NCI-H2227 (cell line): ENCODE measurements at regions not wholly inside any gene's neighbourhood (a gene's known extent, or its start where the extent isn't known, plus 50 kb on each side); places are given as distances from the start of the nearest gene placed in this dataset.

Experiments used
- DNase-seq: peaks from one replicate; lab custom pipeline; 2025; ENCODE audit not compliant: unreplicated experiment; lab: John Stamatoyannopoulos, UW

DNA sequence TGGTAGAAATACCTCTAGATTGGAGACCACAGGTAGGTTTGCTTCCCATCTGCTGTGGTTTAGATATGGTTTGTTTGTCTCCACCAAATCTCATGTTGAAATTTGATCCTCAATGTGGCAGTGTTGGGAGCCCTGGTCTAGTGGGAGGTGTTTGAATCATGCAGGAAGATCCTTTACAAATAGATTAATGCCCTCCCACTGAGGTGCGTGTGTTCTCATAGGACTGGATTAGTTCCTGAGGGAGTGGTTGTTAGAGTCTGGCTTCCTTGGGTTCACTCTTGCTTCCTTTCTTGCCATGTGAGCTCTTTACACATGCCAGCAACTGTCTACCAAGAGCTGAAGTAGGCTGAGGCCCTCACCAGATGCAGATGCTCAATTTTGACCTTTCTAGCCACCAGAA is 391.1 kb upstream of the GRIA1 start:
- no peak for DNase-seq

DNA sequence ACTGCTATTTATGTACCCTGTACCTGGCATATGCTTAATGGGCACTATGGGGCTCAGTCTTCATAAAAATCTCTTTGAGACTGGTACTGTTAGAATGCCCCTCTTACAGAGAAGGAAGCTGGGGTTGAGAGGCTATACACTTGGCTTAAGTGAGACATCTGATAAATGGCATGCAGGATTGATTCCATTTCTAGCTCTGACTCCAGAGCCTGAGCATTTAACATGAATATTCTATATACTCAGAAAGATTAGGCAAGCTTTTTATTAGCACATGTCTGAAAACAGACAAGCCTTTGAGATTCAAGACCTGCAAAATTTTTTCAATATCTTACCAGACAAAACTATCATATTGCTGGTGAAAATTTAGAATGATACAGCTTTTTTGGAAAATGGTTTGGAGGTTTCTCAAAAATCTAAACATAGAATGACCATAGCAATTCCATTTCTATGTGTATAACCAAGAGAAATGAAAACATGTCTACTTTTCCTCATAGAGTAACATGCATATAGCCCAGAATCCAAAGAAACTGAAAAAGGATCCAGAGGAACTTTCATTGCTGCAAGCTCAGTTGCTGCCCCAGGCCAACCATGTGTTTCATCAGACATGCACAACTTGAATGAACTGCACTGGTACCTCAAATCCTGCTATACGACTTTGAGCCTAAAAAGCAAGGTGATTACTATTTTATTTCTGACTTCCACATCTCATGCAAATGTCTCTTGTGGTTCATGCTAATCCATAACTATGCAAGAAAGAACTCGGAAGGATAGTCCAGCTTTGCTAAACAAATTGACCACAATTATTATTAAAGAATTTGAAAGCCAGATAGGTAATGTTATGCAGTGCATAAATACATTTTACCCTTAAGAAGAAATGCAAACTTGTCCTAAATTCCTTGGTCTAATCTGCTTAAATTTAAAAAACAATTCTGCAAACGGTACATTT is 389.0 kb upstream of the GRIA1 start:
- no peak for DNase-seq

DNA sequence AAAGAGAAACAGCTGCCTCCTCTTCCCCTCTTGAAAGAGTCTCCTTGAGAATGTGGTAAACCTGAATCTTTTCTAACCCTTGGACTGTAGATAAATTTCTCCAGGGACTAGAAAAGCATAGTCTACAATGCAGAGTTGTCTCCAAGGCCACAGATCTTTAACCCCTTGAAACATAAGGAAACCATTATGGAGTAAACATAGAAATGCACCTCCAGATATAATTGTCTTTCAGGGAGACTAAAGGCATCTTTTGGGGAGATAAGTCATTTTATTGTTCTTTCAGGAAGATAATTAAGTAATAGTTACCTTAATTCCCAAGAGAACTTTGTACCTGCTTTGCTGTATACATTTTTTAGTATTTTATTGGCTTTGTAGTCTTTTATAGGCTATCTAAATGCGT is 373.6 kb upstream of the GRIA1 start:
- DNase-seq: no peak

DNA sequence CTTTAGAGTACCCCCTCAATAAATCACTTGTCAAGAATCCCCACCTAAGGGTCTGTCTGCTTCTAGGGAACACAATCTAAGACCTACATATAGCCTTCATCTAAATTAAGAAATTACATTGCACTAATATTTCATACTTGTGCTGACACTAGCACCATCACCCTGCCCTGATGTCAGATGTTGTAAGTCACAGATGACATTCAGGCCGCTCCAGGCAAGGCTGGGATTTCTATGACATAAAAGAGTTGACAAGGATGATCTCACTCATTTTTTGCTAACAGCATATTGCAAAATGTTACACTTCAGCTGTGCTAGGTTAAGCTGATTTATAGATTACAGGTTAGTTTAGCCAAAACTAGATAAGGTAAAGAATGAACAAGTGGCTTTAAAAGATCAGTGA is 372.5 kb upstream of the GRIA1 start:
- no peak for DNase-seq

DNA sequence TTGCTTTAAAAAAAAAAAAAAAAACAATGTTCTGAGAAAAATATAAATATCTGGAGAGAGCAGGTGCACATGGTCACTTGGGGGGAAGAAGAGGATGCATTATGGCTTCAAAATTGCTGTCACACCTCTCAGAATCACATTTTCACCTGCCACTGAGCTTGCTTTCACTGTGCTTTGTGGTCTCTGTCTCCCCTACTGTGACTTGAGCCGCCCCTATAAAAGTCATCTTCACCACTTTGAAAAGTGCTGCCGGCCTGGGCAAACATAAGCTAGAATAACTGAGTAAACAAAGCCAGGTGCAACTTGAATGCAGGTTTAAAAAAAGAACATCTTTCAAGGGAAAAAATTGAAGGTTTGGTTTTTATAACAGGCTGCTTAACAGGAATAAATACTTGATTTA is 368.1 kb upstream of the GRIA1 start:
- peak; percentile 84 for DNase-seq

DNA sequence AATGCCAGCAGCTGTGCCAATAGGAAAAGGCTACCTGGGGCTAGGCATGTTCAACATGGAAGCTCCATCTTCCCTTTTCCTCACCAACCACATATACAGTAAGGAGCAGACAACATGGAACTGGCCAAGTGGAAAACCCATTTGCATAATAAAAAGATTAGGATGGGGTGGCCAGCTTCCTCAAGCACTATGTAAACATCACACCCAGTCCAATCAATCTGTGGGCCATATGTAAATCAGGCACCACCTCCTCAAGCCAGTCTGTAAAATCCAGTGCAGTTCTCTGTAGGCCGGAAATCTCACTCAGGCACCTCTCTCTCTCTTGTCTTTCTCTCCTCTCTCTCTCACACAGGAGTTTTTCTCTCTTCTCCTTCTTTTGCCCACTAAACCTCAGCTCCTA is 360.2 kb upstream of the GRIA1 start:
- no peak for DNase-seq

DNA sequence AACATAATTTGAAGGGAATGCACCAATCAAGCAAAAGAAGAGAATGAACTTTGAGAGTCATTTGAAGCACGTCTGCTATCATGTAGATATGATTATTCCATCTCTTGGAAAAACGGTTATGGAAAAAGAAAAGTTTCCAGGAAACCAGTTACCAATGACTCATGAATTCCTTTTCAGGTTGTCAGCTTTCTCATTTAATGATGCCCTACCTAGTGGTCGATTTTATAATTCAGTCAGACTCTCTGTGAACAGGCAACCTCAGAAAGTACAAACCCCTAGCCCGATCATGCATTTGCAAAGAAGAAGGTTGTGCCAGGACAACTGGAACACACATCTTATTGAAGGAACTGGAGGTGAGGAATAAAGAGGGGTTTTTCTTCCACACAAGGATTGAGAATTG is 355.1 kb upstream of the GRIA1 start:
- no peak for DNase-seq

DNA sequence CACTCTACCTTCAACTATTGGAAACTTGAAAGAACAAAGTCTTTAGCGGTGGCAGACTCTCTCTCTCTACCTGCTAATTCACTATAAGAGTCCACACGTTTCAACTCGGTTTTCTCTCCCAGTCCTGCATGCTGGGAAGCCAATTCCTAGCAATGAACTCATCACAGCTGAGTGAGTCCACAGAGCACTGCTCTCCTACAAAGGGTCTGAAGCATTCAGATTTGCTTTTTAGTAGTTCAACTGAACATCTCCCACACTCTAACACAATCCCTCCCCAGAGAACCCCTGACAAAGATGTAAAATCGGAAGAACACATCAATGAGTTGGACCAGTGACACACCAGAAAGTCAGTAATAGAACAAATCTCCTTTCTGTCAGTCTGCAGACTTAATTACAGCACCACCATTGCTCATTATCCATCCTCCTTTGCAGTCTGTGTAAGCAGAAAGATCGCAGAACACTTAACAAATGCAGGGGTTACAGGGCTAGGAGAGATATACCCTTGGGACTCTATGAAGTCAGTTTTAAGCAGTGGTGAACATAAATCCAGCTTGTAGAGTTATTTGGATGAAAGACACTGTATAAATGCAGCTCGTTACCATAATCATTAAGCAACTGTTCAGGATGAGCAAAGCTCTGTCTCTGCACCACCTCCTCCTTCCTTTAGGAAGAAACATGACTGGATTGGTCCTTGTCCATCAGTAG is 353.4 kb upstream of the GRIA1 start:
- no peak for DNase-seq

DNA sequence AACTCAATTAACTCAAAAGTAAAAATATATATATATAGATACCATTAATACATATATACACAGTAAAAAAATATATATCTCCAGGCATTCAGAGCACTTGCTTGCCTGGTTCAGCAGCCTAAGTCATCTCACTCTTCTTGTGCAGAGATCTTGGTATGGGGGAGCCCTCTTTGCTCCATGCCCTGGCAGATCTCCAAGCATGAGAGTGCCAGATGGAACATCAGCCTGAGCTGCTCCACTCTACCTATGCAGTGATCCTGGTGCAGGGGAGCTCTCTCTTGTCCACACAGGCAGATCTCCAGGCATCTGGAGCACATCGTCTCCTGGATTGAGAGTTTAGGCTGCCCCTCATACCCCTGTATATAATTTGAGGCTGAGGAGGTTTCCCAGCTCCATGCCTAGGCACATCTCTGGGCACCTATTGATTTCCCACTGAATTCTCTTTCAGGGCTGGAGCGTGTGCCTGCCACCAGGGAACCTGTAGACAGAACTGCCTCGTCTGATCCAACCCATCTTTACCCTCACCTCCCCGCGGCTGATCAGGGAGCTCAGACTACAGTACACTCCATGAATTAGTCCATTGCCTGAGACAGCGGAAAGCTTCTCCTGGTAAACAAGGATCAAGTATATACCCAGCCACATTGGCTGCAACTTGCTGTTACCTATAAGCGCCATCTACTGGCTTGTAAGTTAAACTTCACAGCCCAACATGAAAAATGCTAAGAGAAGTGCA is 342.4 kb upstream of the GRIA1 start:
- peak; percentile 8 for DNase-seq

DNA sequence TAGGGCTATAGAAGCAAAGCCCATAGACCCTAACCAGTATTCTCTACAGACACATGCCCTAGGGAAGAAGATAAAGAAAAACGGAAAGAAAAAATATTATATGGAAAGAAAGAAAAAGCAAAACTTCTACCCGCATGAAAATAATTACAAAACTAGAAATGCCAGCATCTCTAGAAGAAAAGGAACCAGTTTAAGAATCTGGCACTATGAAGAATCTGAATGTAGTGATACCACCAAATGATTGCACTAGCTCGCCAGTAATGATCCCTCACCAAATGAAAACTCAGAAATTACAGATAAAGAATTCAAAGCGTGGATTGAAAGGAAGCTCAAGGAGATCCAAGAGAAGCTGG is 341.9 kb upstream of the GRIA1 start:
- no peak for DNase-seq

DNA sequence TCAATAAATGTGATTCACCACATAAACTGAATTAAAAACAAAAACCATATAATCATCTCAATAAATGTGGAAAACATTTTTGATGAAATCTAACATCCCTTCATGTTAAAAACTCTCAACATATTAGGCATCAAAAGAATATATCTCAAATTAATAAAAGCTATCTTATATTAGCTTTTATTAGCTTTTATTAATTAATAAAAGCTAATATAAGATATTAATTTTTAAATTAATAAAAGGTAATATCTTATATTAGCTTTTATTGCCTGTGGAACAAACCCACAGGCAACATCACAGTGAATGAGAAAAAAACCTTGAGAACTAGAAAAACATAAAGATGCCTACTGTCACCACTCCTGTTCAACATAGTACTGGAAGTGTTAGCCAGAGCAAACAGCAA is 338.9 kb upstream of the GRIA1 start:
- DNase-seq: no peak

DNA sequence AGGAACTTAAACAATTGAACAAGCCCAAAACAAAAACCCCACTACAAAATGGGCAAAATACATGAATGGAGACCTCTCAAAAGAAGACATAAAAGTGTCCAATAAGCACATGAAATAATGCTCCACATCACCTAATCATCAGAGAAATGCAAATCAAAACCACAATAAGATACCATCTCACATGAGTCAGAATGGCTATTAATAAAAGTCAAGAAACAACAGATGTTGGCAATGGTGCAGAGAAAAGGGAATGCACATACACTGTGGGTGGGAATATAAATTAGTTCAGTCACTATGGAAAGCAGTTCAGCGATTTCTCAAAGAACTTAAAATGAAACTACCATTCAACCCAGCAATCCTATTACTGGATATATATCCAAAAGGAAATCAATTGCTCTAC is 337.4 kb upstream of the GRIA1 start:
- no peak for DNase-seq

DNA sequence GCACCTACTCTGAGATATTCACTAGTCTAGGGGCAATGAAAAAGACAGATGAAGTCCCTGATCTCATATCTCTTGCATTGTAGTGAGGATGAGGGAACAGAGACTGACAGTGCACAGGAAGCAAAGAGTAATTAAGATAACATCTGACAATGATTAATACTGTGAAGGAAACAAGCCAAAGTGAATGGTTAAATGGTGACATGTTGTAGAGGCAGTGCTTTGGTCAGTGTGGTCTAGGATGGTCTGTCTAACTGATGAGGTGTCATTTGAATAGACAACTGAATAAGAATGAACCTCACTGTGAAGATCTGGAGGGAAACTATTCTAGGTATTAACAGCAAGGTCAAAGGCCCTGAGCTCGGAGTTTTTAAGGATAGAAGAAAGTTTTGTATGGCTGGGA is 333.3 kb upstream of the GRIA1 start:
- DNase-seq: no peak

DNA sequence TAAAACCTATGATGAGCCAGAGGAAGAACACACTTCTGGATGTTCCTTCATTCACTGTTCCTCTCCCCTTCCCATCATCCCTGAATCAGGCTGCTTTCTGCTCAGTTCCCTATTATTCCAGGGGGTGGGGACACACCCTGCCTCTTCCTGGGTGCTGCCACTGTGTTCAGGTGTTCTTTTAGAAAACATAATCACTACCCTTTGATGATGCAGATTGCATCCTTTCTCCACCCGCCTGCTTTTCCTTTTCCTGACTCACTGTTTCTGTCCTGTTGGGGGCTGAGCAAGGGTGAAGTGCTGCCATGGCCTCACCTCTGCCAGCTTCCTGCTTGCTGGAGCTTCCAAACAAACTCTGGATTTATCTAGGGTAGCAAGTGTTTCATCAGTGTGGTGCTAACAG is 331.9 kb upstream of the GRIA1 start:
- DNase-seq: no peak

DNA sequence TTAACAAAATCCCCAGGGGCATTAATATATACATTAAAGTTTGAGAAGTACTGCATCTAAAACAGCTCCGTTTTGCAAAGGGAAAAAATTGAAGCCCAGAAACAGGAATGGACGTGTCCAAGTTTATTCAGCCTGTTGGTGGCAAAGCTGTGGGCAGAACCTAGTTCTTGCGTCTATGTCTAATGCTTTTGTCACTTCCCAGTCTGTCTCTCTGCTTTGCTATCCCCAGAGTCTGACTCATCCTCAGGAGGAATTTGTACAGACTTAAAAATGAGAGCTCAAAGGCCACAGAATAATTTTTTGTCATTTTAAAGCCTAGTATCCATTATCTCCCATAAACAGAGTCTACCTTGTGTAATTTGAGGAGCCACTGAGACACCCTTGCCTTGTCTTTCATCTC is 330.9 kb upstream of the GRIA1 start:
- DNase-seq: peak; percentile 15

DNA sequence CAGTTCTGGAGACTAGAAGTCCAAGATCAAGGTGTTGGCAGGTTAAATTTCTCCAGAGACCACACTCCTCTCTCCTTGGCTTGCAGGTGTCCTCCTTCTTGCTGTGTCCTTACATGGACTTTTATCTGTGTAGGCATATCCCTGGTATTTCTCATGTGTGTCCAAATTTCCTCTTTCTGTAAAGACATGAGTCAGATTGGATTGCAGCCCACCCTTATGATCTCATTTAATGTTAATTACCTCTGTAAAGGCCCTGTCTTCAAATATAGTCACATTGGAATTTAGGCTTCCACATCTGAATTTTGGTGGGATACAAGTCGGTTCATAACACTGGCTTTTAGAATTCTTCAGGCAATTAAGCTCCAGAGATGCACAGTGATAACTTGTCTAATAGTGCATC is 322.2 kb upstream of the GRIA1 start:
- no peak for DNase-seq

DNA sequence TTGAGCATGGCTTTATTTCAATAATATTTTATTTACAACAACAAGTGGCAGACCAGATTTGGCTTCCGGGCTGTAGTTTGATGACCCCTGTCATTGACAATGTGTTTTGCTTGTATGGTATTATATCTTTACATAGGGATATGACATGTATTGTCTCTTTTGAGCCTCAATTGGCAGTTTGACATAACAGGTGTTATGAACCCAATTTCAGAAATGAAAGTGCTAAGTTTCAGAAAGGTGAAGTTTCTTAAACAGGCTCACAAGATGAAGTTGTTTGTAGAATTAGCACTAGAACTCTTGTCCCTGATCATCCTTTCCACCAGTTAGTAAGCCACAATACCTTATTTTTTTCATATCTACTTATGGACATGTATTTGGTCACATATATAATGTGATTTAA is 303.0 kb upstream of the GRIA1 start:
- no peak for DNase-seq

DNA sequence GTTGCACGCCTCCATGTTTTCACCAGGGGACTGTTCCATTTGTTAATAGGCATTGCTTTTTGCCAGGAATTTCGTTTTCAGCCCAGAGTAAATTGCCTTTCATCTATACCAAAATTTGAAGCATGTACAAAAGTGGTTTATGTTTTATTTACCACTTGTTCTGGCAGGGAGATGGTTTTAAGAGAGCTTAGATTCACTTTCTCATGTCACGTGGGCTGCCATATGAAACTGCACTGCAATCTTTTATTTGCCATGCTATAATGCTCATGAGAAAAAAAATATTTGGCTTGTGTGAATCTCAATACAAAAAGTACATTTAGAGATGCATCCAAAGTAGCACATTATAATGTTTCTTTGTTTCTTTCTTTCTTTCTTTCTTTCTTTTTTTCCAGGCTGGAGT is 284.1 kb upstream of the GRIA1 start:
- no peak for DNase-seq

DNA sequence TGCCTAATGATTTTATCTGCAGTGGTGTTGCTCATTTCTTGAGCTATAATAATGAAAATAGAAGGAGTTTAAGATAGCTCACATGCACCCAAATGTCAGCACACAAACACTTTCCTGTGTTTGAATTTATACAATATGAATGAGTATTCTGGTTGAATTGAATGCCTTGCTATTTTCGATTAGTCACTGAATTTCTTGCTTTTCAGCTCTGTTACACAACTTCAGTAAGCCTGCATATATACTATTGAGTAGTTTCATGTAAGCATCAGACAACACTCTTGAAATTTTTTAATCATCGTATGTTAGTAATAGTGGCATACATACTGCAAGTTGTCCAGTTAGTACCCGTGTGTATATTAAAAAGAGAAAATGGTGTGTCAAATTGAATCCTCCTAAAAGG is 281.5 kb upstream of the GRIA1 start:
- DNase-seq: no peak

DNA sequence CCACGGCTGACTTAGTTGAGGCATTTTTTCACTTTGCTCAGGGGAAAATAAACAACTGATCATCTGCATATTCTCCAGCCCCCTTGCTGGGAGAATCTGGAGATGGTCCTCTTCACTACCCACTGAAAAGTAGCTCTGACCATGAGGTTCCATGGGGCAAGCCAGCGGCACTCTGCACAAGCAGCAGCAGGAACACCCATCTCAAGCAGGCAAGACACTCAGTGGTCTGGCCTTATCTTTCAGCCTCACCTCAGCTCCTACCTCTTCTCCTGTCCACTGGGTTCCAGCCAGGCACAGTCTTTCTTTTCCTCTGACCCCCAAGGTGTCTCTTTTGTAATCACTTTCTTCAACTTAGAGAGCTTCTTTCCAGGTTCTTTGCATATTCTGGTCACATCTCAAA is 280.8 kb upstream of the GRIA1 start:
- no peak for DNase-seq

DNA sequence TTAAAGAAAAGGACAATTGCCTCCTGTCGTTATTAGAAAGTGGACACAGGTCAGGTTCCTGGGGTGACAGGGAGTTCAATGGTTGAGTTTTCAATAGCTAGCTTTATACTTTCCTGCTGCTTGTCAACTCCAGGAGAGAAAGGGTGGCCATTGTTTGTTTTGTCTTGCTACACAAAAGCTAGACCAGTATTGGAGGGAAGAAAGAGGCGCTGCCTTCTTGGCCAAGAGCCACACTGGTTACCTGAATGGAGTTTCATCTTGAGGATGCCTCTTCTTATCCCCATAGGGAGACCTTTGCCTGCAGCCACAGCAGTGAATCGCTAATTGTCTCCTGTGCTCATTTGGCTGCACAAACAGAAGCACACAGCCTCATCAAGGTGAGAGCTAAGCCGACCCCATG is 279.4 kb upstream of the GRIA1 start:
- peak; percentile 64 for DNase-seq

DNA sequence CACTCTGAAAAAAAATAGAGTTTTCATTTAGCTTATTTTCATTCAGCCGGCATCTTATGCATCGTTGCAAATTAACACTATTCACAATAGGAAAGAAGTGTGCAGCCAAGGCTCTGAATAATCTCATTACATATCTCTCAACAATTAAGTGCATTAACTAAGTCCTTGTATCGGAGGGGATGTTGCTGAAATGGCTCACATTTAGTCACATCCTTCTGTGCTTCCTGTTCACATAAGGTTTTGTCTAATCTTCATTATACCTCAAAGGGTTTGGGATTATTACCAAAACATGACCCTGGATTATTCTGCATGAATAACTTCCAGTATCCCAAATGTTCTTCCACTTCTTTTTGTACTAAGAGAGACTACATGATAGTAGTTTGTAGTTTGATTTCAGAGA is 278.0 kb upstream of the GRIA1 start:
- DNase-seq: no peak
